ENCODE measurements at regions not wholly inside any gene's neighbourhood (a gene's known extent, or its start where the extent isn't known, plus 50 kb on each side); places are given as distances from the start of the nearest gene placed in this dataset.

DNA sequence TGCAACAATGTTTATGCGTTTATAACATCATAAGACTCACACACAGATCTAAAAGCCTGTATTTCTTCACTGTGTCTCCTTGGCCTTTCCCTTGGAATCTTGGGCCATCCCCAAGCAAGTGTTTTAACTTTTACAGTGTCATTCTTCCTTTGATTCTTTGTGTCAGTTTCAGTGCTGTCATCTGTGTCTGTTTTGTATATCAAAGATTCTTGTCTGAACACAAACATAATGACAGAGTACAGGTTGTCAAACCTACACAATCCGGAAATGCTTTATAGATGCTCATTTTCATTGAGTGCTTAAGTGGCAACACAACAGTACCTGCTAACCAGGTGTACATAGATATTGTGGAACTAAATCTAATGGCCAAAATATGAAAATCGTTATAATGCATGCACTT lies 1500.0 kb downstream of the TECRL start:
- TF ChIP-seq, protein P1, sequence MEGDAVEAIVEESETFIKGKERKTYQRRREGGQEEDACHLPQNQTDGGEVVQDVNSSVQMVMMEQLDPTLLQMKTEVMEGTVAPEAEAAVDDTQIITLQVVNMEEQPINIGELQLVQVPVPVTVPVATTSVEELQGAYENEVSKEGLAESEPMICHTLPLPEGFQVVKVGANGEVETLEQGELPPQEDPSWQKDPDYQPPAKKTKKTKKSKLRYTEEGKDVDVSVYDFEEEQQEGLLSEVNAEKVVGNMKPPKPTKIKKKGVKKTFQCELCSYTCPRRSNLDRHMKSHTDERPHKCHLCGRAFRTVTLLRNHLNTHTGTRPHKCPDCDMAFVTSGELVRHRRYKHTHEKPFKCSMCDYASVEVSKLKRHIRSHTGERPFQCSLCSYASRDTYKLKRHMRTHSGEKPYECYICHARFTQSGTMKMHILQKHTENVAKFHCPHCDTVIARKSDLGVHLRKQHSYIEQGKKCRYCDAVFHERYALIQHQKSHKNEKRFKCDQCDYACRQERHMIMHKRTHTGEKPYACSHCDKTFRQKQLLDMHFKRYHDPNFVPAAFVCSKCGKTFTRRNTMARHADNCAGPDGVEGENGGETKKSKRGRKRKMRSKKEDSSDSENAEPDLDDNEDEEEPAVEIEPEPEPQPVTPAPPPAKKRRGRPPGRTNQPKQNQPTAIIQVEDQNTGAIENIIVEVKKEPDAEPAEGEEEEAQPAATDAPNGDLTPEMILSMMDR (IDR thresholded peaks at IDR 0.05), result no peak
- TF ChIP-seq POLR2A (IDR thresholded peaks at IDR 0.05), result no peak

All from uterus (tissue), 2 donors.